ENCODE measurements at regions not wholly inside any gene's neighbourhood (a gene's known extent, or its start where the extent isn't known, plus 50 kb on each side); places are given as distances from the start of the nearest gene placed in this dataset.

- no peak overlapping the region for H3K4me3 ChIP-seq (ENCODE audit: low read depth, low read length)
- TF ChIP-seq CTCF (conservative IDR thresholded peaks at IDR 0.05; ENCODE audit: low read depth, low read length), result no peak
- DNase-seq (ENCODE audit: low read depth), result no peak
Measured at GRCh38 chr4:85106166-85106565, 139.7 kb upstream of the WDFY3 start.

- no peak for TF ChIP-seq CTCF (conservative IDR thresholded peaks at IDR 0.05; ENCODE audit: low read depth, low read length)
- no peak overlapping the region for H3K4me3 ChIP-seq (ENCODE audit: low read depth, low read length)
- DNase-seq (ENCODE audit: low read depth), result no peak
Measured at GRCh38 chr4:85106805-85107336, 140.4 kb upstream of the WDFY3 start.

- TF ChIP-seq CTCF (conservative IDR thresholded peaks at IDR 0.05; ENCODE audit: low read depth, low read length), result no peak
- no peak for DNase-seq (ENCODE audit: low read depth)
- H3K4me3 ChIP-seq (ENCODE audit: low read depth, low read length), result no peak overlapping the region
Measured at GRCh38 chr4:85107553-85107952, 141.1 kb upstream of the WDFY3 start.

- H3K4me3 ChIP-seq (ENCODE audit: low read depth, low read length), result no peak overlapping the region
- DNase-seq (ENCODE audit: low read depth), result no peak
- no peak for TF ChIP-seq CTCF (conservative IDR thresholded peaks at IDR 0.05; ENCODE audit: low read depth, low read length)
Measured at GRCh38 chr4:85113706-85114105, 147.2 kb upstream of the WDFY3 start.

- no peak for DNase-seq (ENCODE audit: low read depth)
- no peak for TF ChIP-seq CTCF (conservative IDR thresholded peaks at IDR 0.05; ENCODE audit: low read depth, low read length)
- no peak overlapping the region for H3K4me3 ChIP-seq (ENCODE audit: low read depth, low read length)
Measured at GRCh38 chr4:85114526-85114925, 148.0 kb upstream of the WDFY3 start.

GRCh38 chr4:85116008-85116407, 149.5 kb upstream of the WDFY3 start:
- no peak overlapping the region for H3K4me3 ChIP-seq (ENCODE audit: low read depth, low read length)
- DNase-seq (ENCODE audit: low read depth), result no peak
- no peak for TF ChIP-seq CTCF (conservative IDR thresholded peaks at IDR 0.05; ENCODE audit: low read depth, low read length)

- DNase-seq (ENCODE audit: low read depth), result no peak
- H3K4me3 ChIP-seq (ENCODE audit: low read depth, low read length), result no peak overlapping the region
- TF ChIP-seq CTCF (conservative IDR thresholded peaks at IDR 0.05; ENCODE audit: low read depth, low read length), result no peak
Measured at GRCh38 chr4:85125688-85126087, 159.2 kb upstream of the WDFY3 start.

Data from epithelial cell of proximal tubule (primary cell).